Left colon (tissue), 2 donors: ENCODE measurements at regions not wholly inside any gene's neighbourhood (a gene's known extent, or its start where the extent isn't known, plus 50 kb on each side); places are given as distances from the start of the nearest gene placed in this dataset.

Experiments
- ATAC-seq: fragments of 200-7000 bp; cut with Tn5 transposase; one replicate; pipeline ENCODE4 v1.9.1; 2020; ENCODE audit warnings: mild to moderate bottlenecking, moderate library complexity
- DNase-seq, 2 donors: peaks; one replicate each; pipeline ENCODE4 v3.0.0-alpha.2; 2020
- intact Hi-C, 2 donors: fragments of 100-400 bp; cut with DNase I in 1 of 2; cut with micrococcal nuclease in 1 of 2; formaldehyde crosslinking; loops; one replicate each; pipeline versions ENCODE4 v1.11.2 to v1.14.0; 2022; cut with DNase I, micrococcal nuclease
- donor health status: DM: no; HTN: no; CAD: no.
- donor health status: DM: yes; HTN: yes; CAD: no.

DNA sequence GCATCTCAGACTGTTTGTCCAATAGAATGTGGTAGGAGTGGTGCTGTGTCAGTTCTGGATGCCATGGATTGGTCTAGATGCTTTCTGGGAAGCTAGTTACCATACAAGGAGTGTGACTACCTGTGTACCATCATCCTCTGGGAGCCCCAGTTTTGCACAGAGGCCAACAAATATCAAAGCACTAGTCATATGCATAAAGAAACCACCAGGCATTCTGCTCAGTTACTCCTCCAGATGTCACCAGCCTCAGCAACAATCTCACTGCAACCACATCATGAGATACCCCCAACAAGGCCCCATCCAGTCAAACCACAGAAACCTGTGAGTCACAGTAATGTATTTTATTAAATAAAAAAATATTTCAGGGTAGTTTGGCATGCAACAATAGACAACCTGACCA is 435.8 kb upstream of the CPEB2 start:
- intact Hi-C loops: no loop called here
- DNase-seq (no peak), ATAC-seq (no peak)

DNA sequence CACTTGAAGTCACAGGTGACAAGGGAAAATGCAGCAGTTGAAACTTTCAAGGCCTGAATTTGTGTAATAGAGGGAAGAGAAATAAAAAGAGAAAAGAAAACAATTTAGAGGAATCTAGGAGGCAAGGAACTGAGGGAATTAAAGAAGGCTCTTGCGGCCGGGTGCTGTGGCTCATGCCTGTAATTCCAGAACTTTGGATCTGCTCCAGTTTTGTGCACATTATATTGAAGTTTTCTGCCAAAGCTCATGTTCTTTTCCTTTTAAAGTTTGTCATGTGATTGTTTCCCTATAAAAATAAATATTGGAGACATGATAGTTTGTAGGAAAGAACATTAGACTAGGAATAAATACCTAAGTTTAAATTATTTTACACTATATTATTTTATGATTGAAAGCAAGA is 433.9 kb upstream of the CPEB2 start:
- no peak for ATAC-seq
- intact Hi-C loops: no loop called here
- DNase-seq: no peak

DNA sequence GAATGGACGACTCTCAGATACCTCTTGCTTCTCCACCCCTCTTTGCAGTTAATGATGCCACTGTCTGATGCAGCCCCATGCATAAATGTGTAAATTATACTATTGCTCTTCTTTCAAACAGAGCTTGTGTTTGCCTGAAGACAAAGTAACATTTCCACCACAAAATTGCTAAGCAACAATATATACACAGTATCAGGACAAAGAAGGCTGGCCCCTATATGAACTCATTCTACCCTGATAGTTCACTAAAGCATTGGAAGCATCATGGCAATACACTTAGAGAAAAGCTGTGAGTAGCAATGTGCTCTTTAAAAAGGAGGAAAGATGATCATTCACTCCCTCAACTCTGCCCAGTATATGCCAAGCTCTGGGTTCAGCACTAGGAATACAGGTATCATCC is 427.0 kb upstream of the CPEB2 start:
- no peak for DNase-seq
- intact Hi-C loops: no loop called here
- ATAC-seq: no peak

DNA sequence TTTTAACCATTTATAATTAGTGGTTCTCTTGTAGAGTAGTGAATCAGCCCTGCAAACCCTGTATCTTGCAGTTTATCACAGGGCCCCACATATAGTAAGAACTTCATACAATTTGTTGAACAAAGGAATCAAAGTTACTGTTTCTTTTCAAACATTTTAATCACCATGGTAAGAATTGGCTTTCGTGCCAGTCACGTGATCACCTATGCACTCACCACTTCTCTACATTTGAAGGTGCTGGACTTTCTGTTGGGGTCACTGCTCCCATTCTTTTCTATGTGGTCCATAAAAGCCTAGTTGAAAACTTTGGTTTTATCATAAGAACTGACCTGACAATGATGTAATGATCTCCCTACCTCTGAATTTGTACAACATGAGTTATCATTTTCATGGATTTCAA is 426.4 kb upstream of the CPEB2 start:
- intact Hi-C loops: no loop called here
- ATAC-seq: no peak
- DNase-seq: no peak

DNA sequence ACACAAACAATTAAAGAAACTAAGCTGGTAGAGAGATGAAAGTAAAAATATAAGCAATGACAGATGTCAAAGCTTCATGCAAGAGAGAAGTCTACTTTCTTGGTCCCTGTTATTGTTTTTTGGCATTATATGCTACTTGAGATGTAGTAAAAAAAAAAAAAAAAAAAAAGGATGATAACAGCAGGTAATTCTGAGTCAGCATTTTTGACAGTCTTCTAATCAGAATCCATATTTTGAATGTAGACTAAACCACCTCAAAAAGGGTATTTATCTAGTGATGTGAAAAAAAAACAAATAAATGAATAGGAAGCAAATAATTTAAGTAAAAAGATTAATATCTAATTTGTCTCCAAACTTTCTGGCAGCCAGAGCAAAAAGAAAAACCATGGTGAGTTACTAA is 422.2 kb upstream of the CPEB2 start:
- ATAC-seq (no peak), DNase-seq (no peak)
- intact Hi-C loops: no loop called here

DNA sequence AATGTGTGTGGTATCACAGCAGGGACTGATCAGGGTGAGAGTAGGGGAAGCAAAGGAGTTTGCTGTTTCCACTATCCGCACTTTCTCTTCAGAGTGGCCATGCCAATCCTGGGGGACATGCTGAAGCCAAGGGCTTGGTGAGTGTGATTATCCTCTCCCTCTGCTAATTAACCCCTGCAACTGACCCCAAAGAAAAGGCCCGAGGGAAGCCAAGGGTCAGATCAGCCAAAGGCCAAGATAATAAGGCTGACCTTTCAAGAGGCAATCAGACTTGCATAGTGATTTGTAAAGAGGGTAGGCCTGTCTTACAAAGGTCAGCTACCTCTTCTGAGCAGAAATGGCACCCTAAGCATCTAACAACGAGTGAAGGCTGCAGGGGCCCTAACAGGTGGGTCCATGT is 420.5 kb upstream of the CPEB2 start:
- DNase-seq (no peak), ATAC-seq (no peak)
- intact Hi-C loops: no loop called here

DNA sequence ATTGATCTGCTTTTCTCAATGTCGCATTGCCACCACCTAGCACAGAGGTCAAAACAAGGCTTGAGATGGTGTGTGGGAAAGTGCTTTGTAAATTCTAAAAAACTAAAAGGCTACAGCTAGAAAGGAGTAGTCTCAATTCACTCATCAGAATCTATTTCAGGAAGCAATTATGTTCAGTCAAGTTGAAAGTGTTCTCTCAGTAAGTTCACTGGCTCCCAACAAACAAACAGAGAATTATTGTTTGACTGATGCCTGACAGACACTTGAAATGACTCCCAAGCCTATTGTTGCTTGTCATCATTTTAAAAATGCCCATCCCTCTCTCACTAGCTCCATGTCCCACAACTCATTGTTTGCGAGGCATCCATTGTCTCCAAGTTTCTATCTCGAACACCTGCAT is 419.6 kb upstream of the CPEB2 start:
- DNase-seq (no peak), ATAC-seq (no peak)
- intact Hi-C loops: no loop called here

DNA sequence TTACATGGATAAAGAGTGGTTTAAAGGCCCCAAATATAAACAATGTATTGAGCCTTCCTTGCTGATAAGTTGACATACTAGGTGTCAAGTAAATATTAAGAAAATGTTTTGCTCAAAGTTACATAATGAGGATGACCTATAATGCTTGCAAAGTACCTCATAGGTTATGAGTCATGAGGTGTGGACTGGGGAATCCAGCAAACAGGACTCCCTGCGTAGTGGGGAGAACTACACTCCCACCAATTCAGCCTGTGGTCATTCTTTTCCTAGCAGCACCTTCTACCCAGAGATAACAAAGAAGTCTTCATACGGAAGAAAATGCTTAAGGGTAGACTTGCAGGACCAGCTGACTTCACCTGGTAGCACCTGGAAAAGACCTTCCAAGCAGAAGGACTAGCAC is 418.9 kb upstream of the CPEB2 start:
- ATAC-seq: no peak
- no peak for DNase-seq
- intact Hi-C loops: no loop called here

DNA sequence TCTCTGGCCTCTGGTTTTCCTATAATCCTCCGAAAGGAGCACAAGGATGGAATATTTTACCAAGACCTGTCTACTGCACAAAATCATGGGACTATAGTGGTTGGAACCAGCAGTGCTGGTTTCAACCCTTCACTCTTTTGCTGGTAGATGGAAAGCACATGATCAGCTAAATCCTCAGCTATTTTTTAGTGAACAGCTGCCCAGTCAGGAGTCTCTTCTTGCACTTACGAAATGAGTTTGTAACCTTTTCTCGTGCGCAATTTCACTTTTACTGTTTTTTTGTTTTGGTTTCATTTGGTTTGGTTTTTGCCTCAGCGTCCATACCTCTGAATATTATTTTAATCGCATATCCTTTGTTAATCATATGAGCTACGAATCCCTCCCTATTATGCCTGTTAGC is 418.5 kb upstream of the CPEB2 start:
- intact Hi-C loops: no loop called here
- DNase-seq: no peak
- ATAC-seq: no peak

DNA sequence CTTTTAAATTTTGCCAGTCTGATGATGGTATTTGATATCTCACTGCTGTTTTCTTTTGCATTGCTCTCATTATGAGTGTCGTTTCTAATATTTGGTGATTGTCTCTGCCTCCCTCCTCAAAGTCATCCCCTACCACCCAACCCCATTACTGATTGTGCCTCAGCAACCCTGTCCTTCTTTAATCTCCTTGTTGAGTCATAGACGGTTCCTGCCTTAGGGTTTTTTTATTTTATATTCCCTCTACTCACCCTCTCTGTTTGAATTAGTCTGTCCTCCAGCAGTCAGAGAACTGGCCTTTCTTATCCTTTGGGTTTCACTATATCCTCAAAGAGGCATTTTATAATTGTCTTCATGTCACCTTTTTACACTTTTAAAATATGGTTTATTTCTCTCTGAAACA is 409.3 kb upstream of the CPEB2 start:
- ATAC-seq: no peak
- intact Hi-C loops: no loop called here

DNA sequence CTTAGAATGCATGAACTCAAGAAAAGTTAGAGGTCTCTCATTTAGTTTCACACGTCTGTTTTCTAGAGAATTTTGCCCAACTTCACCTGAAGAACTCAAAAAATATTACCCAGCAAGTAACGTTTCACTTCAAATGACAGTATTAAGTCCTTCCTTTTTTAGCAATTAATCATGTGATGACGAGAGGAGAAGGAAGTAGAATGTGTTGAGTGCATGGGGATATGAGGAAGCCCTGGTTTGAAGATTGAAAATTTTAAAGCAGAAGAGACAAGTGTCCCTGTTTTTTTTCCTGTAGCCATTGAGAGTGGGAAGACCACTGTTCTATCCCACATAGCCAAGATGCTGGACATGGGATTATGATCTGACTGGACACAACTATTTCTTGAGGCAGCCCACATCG is 406.3 kb upstream of the CPEB2 start:
- intact Hi-C loops: no loop called here
- ATAC-seq (no peak), DNase-seq (no peak)

More for the DNA sequence above, 409.3 kb upstream of the CPEB2 start:
- no peak for DNase-seq

DNA sequence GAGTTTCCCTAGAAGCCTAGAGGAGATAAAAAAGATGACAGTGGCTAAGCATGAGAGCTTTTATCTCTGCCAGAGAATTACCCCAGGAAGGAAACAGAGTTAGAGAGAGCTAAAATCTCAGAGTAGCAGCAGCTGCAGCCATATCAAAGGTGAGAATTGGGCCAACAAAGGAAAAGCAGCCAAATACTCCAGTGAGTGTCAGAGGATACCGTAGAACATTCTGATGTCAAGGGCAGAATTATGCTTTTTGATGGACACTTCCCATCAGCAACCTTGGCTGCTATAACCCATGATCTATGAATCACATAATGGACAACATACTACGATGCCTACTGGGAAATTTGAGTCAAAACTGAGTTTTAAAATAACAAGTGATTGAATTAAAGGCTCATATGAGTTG is 405.8 kb upstream of the CPEB2 start:
- intact Hi-C loops: no loop called here
- ATAC-seq (no peak), DNase-seq (no peak)

DNA sequence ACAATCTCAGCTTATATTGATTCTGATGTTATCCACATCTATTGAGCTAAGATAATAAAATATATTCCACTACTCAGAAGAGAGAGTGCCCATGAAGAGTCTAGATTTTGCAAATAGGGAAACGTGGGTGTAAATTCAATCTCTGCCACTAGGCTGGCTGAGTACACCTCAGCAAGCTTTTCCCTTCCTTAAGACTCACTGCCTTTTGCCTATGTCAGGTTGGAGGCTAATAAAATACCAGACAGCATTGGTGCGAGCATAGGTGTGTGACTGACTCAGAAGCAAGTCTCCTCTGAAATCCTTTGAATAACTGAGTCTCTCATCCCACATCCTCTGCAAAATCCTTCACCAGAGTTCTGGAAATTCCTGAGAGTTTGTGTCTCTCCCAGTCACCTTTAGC is 405.4 kb upstream of the CPEB2 start:
- ATAC-seq (no peak), DNase-seq (no peak)
- intact Hi-C loops: no loop called here

DNA sequence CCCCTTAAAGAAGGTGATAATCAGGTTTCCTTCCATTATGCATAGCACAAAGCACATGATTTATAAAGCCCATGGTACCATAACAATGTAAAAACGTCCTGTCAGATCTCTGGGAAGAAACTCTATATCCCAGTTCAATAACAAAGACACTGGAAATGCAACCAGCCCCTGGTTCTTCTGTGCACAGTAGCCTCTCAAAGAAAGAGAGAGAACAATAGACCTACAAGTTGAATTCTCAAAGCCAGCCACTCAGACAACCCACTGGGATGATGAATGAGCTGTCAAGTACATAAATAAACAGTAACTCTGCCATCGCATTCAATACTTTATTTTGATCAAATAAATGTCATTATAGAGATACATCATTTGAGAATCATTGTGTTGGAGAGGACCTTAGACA is 400.1 kb upstream of the CPEB2 start:
- ATAC-seq (no peak), DNase-seq (no peak)
- intact Hi-C loops: no loop called here

DNA sequence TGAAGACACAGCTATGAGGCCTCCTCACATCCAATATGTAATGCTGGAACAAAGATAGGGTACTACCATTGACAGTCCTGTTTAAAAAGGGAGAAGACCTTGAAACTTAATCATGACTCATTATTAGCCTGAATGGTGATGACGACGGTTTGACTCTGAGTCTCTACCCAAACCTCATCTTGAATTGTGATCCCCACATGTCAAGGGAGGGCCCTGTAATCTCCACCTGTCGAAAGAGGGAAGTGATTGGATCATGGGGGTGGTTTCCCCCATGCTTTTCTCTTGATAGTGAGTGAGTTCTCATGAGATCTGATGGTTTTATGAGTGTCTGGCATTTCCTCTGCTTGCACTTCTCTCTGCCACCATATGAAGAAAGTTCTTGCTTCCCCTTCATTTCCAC is 395.3 kb upstream of the CPEB2 start:
- intact Hi-C loops: no loop called here
- no peak for DNase-seq
- ATAC-seq: no peak

DNA sequence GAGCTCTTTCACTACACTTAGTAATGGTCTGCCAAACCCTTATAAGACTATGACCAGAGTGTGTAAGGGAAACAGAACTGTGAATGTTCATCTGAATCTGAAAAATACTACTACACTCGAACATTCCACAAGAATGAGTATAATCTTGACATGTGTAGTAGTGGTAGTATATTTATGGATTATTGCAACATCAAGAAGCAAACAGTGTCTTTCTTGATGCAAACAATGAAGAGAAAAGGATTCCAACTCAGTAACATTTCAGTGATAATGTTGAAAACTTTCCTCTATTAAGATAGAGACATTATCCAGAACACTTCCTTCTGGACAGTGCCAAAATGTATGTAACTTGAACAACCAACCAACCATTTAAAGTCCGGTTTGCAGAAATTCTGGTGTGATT is 394.7 kb upstream of the CPEB2 start:
- ATAC-seq (no peak), DNase-seq (no peak)
- intact Hi-C loops: no loop called here

DNA sequence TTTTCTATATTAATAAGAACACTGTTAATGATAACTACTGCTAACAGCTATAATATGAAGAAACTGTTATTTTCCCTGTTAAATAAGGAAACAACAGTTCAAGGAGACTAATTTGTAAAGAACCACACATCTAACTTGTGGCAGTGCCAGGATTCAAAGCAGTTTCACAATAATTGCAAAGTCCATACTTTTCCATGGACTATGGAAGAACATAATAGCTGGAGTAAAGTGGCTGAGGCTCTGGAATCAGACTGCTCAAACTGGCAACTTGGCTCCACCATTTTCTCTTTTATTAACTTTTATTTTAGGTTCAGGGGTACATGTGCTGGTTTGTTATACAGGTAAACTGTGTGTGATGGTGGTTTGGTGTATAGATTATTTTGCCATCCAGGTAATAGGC is 393.7 kb upstream of the CPEB2 start:
- ATAC-seq (no peak), DNase-seq (no peak)
- intact Hi-C loops: no loop called here

DNA sequence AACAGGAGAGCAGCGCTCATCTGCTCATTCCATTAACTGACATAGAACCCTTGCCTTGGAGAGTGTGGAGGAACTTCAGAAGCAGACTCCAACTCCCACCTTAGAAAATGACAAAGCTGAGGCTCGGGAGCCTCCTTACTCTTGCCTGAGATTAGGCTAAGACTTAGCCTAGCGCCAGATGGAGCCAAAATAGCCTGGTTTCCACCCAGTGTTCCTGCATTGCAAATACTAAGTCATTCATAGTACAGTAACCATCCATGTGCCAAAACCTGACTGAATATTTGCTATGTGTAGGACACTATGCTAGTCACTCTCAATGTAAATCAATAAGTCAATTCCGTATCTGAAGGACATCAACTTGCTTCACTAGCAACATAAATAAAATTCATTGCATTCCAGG is 387.4 kb upstream of the CPEB2 start:
- no peak for DNase-seq
- intact Hi-C loops: no loop called here
- no peak for ATAC-seq

DNA sequence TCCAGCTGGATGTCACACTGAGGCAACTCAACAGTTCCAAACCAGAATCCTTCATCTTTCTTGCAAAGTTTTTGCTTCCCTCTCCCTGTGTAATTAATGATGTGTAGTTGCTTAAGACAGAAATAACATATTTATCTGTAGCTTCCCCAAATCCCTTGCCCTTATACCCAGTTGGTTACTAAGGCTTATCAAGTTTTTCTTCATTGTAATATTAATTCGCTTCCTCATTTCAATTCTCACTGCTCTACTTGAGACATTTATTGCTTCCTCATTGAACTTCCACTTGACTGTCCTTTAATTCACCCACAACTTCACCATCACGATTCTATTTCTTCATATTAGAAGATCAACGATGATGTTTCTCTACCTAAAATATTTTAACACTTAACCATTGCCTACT is 386.6 kb upstream of the CPEB2 start:
- intact Hi-C loops: no loop called here
- DNase-seq (no peak), ATAC-seq (no peak)

DNA sequence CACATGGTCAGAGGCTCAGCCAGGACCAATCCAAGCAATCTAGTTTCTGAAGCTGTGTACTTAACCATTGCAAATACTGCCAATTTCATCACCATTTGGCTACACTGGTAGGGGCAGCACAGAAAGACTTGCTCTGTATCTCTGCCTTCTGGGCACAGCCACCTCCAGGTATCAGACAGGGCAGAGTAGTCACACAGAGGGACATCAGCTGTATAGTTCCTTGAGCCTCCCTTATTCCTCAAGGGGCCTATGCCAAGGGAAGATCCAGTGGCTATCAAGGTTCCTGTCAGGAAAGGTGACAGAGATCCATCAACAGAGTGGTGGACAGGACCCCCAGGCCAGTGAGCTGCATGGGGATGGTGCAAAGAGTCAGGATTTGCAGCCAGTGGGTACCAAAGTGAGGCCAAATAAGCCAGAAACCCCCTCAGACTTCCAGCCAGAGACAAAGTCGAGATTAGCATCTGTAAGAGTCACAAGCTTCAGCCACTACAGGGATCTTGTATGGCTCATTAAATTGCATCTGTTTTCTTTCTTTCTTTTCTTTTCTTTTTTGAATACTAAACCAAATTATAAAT is 381.6 kb upstream of the CPEB2 start:
- ATAC-seq: no peak
- intact Hi-C loops: no loop called here

DNA sequence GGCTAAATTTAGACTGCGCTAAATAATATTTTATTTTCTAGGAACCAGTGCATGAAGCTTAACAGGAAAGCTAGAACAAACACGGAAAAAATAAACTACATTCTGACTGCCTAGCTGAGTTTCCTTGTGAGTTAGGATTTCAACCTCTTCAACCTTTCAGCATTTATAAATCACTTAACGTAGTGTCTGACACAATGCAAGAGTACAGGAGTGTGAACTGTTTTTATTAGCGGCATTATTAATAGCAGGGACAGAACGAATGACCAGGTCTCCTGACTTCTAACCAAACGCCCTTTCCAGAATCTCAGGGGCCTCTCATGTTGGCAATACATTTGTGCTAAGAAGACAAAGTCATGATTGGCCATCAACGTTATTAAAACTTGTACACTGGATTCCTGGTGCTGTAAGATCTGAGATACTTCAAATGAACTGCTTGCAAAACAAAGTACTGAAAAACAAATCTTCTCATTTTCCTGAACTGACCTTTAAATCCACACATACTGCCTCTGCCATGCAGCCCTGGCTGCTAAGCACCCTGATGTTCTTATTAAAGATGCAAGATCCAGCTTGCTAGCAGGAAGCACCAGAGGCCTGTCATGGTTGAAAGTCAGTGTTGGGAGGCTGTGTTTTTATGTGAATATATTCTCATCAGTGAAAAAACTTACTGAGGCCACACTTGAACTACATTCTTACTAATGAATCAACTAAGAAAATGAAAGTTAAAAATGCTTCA is 380.4 kb upstream of the CPEB2 start:
- no peak for DNase-seq
- no peak for ATAC-seq
- intact Hi-C loops: no loop called here

More for the DNA sequence above, 381.6 kb upstream of the CPEB2 start:
- DNase-seq: no peak
